ENCODE measurements at regions not wholly inside any gene's neighbourhood (a gene's known extent, or its start where the extent isn't known, plus 50 kb on each side); places are given as distances from the start of the nearest gene placed in this dataset.

DNA sequence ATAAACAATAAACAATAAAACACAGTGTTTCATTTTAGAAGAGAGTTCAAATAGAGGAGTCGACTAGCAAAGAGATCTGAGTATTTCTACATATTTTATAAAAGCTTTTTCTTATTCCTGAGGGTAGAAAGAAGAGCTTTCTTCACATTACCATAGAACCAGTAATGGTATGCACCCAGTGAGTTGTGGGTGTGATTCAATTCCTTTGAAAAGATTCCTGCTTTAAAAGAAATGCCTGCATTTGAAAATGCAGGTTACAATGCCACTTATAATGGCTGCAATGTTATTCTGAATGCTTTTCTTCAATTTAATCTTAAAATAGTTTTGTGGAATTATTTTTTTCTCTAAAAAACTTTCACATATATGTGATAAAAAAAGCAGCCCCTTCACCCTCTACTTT is 178.1 kb downstream of the CDC14C start:
- TF ChIP-seq, protein P1, sequence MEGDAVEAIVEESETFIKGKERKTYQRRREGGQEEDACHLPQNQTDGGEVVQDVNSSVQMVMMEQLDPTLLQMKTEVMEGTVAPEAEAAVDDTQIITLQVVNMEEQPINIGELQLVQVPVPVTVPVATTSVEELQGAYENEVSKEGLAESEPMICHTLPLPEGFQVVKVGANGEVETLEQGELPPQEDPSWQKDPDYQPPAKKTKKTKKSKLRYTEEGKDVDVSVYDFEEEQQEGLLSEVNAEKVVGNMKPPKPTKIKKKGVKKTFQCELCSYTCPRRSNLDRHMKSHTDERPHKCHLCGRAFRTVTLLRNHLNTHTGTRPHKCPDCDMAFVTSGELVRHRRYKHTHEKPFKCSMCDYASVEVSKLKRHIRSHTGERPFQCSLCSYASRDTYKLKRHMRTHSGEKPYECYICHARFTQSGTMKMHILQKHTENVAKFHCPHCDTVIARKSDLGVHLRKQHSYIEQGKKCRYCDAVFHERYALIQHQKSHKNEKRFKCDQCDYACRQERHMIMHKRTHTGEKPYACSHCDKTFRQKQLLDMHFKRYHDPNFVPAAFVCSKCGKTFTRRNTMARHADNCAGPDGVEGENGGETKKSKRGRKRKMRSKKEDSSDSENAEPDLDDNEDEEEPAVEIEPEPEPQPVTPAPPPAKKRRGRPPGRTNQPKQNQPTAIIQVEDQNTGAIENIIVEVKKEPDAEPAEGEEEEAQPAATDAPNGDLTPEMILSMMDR (conservative IDR thresholded peaks at IDR 0.05; ENCODE audit: low read depth, low read length): no peak
- DNase-seq (ENCODE audit: low read depth): no peak
- no peak overlapping the region for H3K4me3 ChIP-seq (ENCODE audit: low read depth, low read length)

DNA sequence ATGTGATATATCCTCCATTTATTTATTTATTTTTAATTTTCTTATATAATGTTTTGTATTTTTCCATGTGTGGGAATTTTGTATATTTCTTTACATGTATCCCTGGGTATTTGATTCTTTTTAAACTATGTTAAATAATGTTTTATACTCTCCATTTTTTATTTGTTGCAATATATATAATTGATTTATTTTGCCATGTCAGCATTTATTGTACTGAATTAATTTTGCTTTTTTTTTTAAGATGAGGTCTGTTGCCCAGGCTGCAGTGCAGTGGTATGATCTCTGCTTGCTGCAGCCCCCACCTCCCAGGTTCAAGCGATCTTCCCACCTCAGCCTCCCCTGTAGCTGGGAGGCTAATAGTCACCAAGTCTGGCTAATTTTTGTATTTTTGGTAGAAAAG is 187.4 kb downstream of the CDC14C start:
- TF ChIP-seq, protein P1 (conservative IDR thresholded peaks at IDR 0.05; ENCODE audit: low read depth, low read length): no peak
- DNase-seq (ENCODE audit: low read depth): no peak
- H3K4me3 ChIP-seq (ENCODE audit: low read depth, low read length): no peak overlapping the region

DNA sequence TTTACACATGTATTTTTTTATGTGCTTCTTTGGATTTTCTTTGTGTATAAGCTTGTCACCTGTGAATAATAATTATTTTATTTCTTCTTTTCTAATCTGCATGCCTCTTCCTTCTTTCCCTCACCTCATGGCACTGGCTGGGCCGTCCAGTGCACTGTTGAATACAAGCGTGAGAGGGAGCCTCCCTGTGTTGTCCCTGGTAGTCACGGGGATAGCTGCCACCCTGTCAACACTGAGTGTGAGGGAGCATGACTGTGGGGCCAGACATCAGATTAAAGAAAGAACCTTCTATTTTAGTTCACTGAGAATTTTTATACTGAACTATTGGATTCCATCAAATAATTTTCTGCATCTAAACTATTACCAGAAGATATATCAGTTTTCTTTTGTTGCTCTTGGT is 187.9 kb downstream of the CDC14C start:
- H3K4me3 ChIP-seq (ENCODE audit: low read depth, low read length): no peak overlapping the region
- TF ChIP-seq, protein P1 (conservative IDR thresholded peaks at IDR 0.05; ENCODE audit: low read depth, low read length): no peak
- no peak for DNase-seq (ENCODE audit: low read depth)

DNA sequence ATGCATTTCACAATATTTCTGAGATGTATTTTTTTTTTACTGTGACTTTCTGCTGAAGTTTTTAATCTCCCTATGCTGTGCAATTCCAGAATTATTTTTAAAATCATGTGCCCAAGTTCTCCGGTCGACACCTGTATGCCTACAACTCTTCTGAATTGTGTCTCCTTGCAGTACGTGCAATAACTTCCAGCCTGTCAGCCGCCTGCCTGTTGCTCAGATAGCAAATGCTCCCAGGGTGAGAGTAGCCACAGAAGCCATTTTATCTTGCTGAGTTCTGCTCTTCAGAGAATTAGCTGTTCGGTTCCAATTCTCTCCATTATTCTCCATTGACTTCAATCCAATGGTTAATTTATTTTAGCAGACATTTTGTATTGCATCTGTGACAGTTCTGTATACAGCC is 188.3 kb downstream of the CDC14C start:
- no peak overlapping the region for H3K4me3 ChIP-seq (ENCODE audit: low read depth, low read length)
- TF ChIP-seq, protein P1 (conservative IDR thresholded peaks at IDR 0.05; ENCODE audit: low read depth, low read length): no peak
- DNase-seq (ENCODE audit: low read depth): no peak

DNA sequence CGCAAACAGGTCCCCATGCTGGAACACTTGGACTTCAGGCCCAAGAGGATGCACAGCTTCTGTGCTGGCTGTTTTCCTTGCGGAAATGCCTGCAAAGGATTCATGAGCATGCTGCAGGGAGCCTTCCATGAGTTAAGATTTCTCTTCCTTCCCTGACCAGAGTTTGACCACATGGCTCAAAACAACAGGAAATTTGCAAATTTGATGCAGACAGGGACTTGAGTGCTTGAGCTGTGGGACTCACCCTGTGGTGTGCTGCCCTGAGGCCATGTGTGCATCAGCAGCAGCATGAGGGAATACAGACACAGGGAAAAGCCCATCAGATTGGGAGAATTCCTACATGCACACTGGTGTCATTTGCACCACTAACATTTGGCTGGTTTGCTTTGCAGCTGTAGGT is 195.4 kb downstream of the CDC14C start:
- no peak overlapping the region for H3K4me3 ChIP-seq (ENCODE audit: low read depth, low read length)
- DNase-seq (ENCODE audit: low read depth): no peak
- TF ChIP-seq, protein P1 (conservative IDR thresholded peaks at IDR 0.05; ENCODE audit: low read depth, low read length): no peak

DNA sequence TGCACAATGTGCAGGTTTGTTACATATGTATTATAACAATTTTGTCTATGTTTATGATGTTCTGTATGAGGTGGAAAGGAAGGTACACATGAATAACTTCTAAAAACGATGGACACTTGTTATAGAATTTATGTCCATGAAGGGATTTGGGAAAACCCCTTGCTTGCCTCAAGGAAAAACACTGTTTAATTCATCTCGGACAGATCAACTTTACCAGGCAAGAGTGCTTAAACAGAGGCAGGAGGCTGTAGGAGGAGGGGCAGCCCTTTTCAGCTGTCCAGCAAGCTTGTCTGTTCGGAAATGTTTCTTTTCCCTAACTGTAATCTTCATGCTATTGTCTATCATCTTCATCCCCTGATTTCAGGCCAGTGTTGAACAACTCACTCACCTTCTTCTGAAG is 200.9 kb downstream of the CDC14C start:
- TF ChIP-seq, protein P1 (conservative IDR thresholded peaks at IDR 0.05; ENCODE audit: low read depth, low read length): no peak
- DNase-seq (ENCODE audit: low read depth): no peak
- no peak overlapping the region for H3K4me3 ChIP-seq (ENCODE audit: low read depth, low read length)

DNA sequence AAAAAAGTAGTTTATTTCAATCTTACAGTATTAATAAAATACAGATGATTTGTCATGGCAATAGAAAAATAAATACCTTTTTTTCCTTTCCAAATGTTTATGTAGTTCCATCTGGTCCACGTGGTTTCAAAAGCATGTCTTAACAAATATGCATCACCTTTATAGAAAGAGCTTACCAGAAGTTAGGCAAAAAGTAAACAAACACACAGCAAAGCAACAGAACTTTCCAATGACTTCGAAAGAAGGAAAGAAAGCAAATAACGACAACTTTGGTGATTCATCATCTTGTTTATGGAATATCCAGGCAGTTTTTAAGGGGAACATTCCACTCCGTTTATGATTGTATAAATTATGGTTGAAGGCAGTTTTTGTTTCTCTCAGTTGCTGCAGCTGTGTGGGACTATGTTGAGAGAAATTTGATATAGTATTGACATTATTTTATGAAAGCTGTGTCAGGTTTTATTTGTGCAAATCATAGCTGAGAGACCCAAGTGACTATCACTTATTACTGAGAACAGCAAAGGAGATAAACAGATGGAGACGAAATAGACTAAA is 203.1 kb downstream of the CDC14C start:
- TF ChIP-seq, protein P1 (conservative IDR thresholded peaks at IDR 0.05; ENCODE audit: low read depth, low read length): no peak
- DNase-seq (ENCODE audit: low read depth): no peak
- no peak overlapping the region for H3K4me3 ChIP-seq (ENCODE audit: low read depth, low read length)

Measured in epithelial cell of proximal tubule (primary cell).